IMR-90 (cell line): ENCODE measurements at regions not wholly inside any gene's neighbourhood (a gene's known extent, or its start where the extent isn't known, plus 50 kb on each side); places are given as distances from the start of the nearest gene placed in this dataset.

Source experiments
- ATAC-seq: fragments of 200-7000 bp; cut with Tn5 transposase; 2 replicates; pipeline ENCODE4 v1.9.1; 2020; ENCODE audit warnings: low read depth, mild to moderate bottlenecking, moderate library complexity
- BruUV-seq: library from RNA; stranded (reverse); fragments of 400-500 nt; replicated peaks from 2 replicates; lab custom pipeline; 2021; lab: Mats Ljungman, UMichigan
- CTCF ChIA-PET: fragments of 300-600 bp; formaldehyde crosslinking; extraction: SDS; loops from one replicate; lab custom pipeline; 2021; ENCODE audit warnings: antibody characterized with exemption; lab: Yijun Ruan, JAX
- POLR2A ChIA-PET: fragments of 300-600 bp; sonication (Branson Sonifier 250); formaldehyde crosslinking; loops from one replicate; lab custom pipeline; 2022; ENCODE audit warnings: antibody characterized with exemption; ENCODE audit not compliant: unreplicated experiment; lab: Charles Lee
- DNase-seq: peaks from one replicate; pipeline ENCODE4 v3.0.0; 2013
- H2AFZ ChIP-seq: replicated peaks from 2 replicates; pipeline ENCODE3; 2013; ENCODE audit warnings: low read length, mild to moderate bottlenecking; ENCODE audit not compliant: poor library complexity
- H2AK5ac ChIP-seq: 2 replicates; pipeline ENCODE4 v1.6.1; 2013; ENCODE audit warnings: low read depth, low read length, inconsistent platforms
- H2AK9ac ChIP-seq: replicated peaks from 2 replicates; pipeline ENCODE3; 2013; ENCODE audit warnings: mild to moderate bottlenecking, low read depth, low read length, moderate library complexity; ENCODE audit not compliant: poor library complexity
- H2BK120ac ChIP-seq: 2 replicates; pipeline ENCODE4 v1.6.1; 2013; ENCODE audit warnings: low read depth, low read length, inconsistent platforms
- H2BK15ac ChIP-seq: 3 replicates; pipeline ENCODE4 v1.6.1; 2013; ENCODE audit warnings: low read depth, low read length, inconsistent platforms
- H2BK20ac ChIP-seq: 2 replicates; pipeline ENCODE4 v1.6.1; 2013; ENCODE audit warnings: low read depth, mild to moderate bottlenecking, inconsistent platforms, low read length, moderate library complexity
- H2BK5ac ChIP-seq: 2 replicates; pipeline ENCODE4 v1.6.1; 2013; ENCODE audit warnings: mild to moderate bottlenecking, low read depth, low read length, inconsistent platforms; ENCODE audit not compliant: poor library complexity, severe bottlenecking
- H3K14ac ChIP-seq: replicated peaks from 2 replicates; pipeline ENCODE4 v1.6.1; 2013; ENCODE audit warnings: low read depth, low read length, inconsistent platforms
- H3K18ac ChIP-seq: 2 replicates; pipeline ENCODE4 v1.6.1; 2013; ENCODE audit warnings: low read depth, low read length, control low read depth
- H3K23ac ChIP-seq: 2 replicates; pipeline ENCODE4 v1.6.1; 2013; ENCODE audit warnings: low read depth, low read length, inconsistent platforms
- H3K27ac ChIP-seq: 2 replicates; pipeline ENCODE4 v1.5.1; 2013; ENCODE audit warnings: mild to moderate bottlenecking, control low read depth, low read length; ENCODE audit not compliant: insufficient read depth
- H3K27me3 ChIP-seq: 2 replicates; pipeline ENCODE4 v1.6.1; 2013; ENCODE audit warnings: low read length; ENCODE audit not compliant: control insufficient read depth, insufficient read depth
- H3K36me3 ChIP-seq: 2 replicates; pipeline ENCODE4 v1.6.1; 2013; ENCODE audit warnings: low read length, mixed read lengths; ENCODE audit not compliant: control insufficient read depth, insufficient read depth
- H3K4ac ChIP-seq: 2 replicates; pipeline ENCODE4 v1.6.1; 2013; ENCODE audit warnings: low read depth, low read length, inconsistent platforms
- H3K4me1 ChIP-seq: 2 replicates; pipeline ENCODE4 v1.6.1; 2013; ENCODE audit warnings: low read length, mixed read lengths; ENCODE audit not compliant: control insufficient read depth, insufficient read depth
- H3K4me2 ChIP-seq: 2 replicates; pipeline ENCODE4 v1.6.1; 2013; ENCODE audit warnings: low read depth, mild to moderate bottlenecking, control low read depth, low read length, moderate library complexity
- H3K4me3 ChIP-seq: 2 replicates; pipeline ENCODE4 v1.5.1; 2013; ENCODE audit warnings: low read depth, mild to moderate bottlenecking, control low read depth, low read length, moderate library complexity; ENCODE audit not compliant: insufficient read depth
- H3K56ac ChIP-seq: 2 replicates; pipeline ENCODE4 v1.6.1; 2013; ENCODE audit warnings: low read length, inconsistent platforms; ENCODE audit not compliant: insufficient read depth; ENCODE audit errors: extremely low read depth
- H3K79me1 ChIP-seq, 2 experiments: 2 replicates each; pipeline ENCODE4 v1.6.1; 2013; ENCODE audit warnings: low read length in 2 of 2, inconsistent platforms in 1 of 2, low read depth in 1 of 2
- H3K9ac ChIP-seq: 2 replicates; pipeline ENCODE4 v1.6.1; 2013; ENCODE audit warnings: low read depth, low read length, control low read depth
- H3K9me1 ChIP-seq: 2 replicates; pipeline ENCODE4 v1.6.1; 2013; ENCODE audit warnings: low read length, inconsistent platforms; ENCODE audit not compliant: insufficient read depth
- H3K9me3 ChIP-seq: 2 replicates; pipeline ENCODE4 v1.6.1; 2013; ENCODE audit warnings: low read length; ENCODE audit not compliant: control insufficient read depth, insufficient read depth
- H4K20me1 ChIP-seq: 2 replicates; pipeline ENCODE4 v1.6.1; 2013; ENCODE audit warnings: low read length, inconsistent platforms; ENCODE audit not compliant: insufficient read depth
- H4K5ac ChIP-seq: 2 replicates; pipeline ENCODE4 v1.6.1; 2013; ENCODE audit warnings: mild to moderate bottlenecking, low read depth, low read length, control low read depth
- H4K8ac ChIP-seq, 2 experiments: 2 replicates each; pipeline ENCODE4 v1.6.1; 2013; ENCODE audit warnings: low read depth in 2 of 2, low read length in 2 of 2, control low read depth in 1 of 2, inconsistent platforms in 1 of 2
- H4K91ac ChIP-seq: 2 replicates; pipeline ENCODE4 v1.6.1; 2013; ENCODE audit warnings: low read depth, low read length, inconsistent platforms; ENCODE audit not compliant: insufficient read depth
- MAFK ChIP-seq: IDR thresholded peaks from 2 replicates; pipeline ENCODE4 v1.6.1; 2012; ENCODE audit warnings: low read depth, low read length, improper control_type of control experiment
- MXI1 ChIP-seq: IDR thresholded peaks from 2 replicates; pipeline ENCODE4 v1.6.1; 2012; ENCODE audit warnings: low read depth, mild to moderate bottlenecking, low read length, moderate library complexity, borderline replicate concordance
- RAD21 ChIP-seq: IDR thresholded peaks from 2 replicates; pipeline ENCODE4 v1.6.1; 2012; ENCODE audit warnings: low read length, improper control_type of control experiment
- WGBS, 2 experiments: methylation state at CpG; one replicate each; pipeline versions ENCODE4 v1.1.5 to v1.1.7; 2013; ENCODE audit warnings: missing lambda C conversion rate in 2 of 2; ENCODE audit not compliant: insufficient read length in 1 of 2; ENCODE audit errors: extremely low coverage in 2 of 2; 5-methylcytosine and 5-hydroxymethylcytosine counted together
- dilution Hi-C: fragments of 300-500 bp; cut with HindIII; formaldehyde crosslinking; loops from one replicate; pipeline ENCODE4 v1.14.3; 2018; ENCODE audit warnings: low sequenced_read_pairs; ENCODE audit not compliant: unreplicated experiment
- in situ Hi-C: fragments of 300-500 bp; cut with MboI; formaldehyde crosslinking; loops from 3 replicates; pipeline ENCODE4 v1.14.3; 2019; ENCODE audit warnings: low sequenced_read_pairs, inconsistent platforms, mixed read lengths
- intact Hi-C: fragments of 100-400 bp; cut with micrococcal nuclease; formaldehyde crosslinking; loops from 2 replicates; pipeline ENCODE4 v1.10.0; 2022

- Histone ChIP-seq H2AK5ac (no peak overlapping the region), H2BK15ac (0 out of 3 replicates have a peak overlapping the region, but pooled peaks have one; percentile 5), H3K23ac (no peak overlapping the region), H2AFZ (no peak overlapping the region), H3K4me3 (no peak overlapping the region), H3K79me1 (no peaks in the 10 kb centered on the region), H2BK20ac (peak overlapping the region; percentile 29; the same call in 1 of the 2 replicates), H3K9me3 (no peaks in the 10 kb centered on the region), H4K20me1 (no peaks in the 10 kb centered on the region), H3K18ac (peak overlapping the region; percentile 23; the same call in 1 of the 2 replicates), H4K8ac (no peak overlapping the region; a peak in 1 of 4 replicates), H3K9ac (no peak overlapping the region), H3K9me1 (no peaks in the 10 kb centered on the region), H3K4me2 (no peak overlapping the region), H3K56ac (no peak overlapping the region), H3K4ac (no peak overlapping the region), H4K91ac (no peak overlapping the region), H2BK5ac (no peak overlapping the region), H3K36me3 (no peaks in the 10 kb centered on the region), H3K27me3 (no peaks in the 10 kb centered on the region), H3K27ac (no peak overlapping the region), H4K5ac (no peak overlapping the region), H2BK120ac (no peak overlapping the region), H2AK9ac (no peak overlapping the region), H3K14ac (no peak overlapping the region), H3K4me1 (peaks cover 3% of the 10 kb centered on the region)
- in situ Hi-C loops (no loop called here), intact Hi-C loops (no loop called here), dilution Hi-C loops (no loop called here)
- DNase-seq (no peak), ATAC-seq (no peak)
- BruUV-seq = no TSS peak
- TF ChIP-seq MXI1 (no peak), MAFK (peak; percentile 45), RAD21 (no peak)
- whole genome bisulfite sequencing, 2 experiments = no CpG with 5 or more reads among the region's 1 CpG
- ChIA-PET POLR2A (no interaction called here), CTCF (no interaction called here)
Measured at GRCh38 chr2:223701761-223702160, 99.6 kb upstream of the SCG2 start.
